ENCODE measurements at regions not wholly inside any gene's neighbourhood (a gene's known extent, or its start where the extent isn't known, plus 50 kb on each side); places are given as distances from the start of the nearest gene placed in this dataset.

DNA sequence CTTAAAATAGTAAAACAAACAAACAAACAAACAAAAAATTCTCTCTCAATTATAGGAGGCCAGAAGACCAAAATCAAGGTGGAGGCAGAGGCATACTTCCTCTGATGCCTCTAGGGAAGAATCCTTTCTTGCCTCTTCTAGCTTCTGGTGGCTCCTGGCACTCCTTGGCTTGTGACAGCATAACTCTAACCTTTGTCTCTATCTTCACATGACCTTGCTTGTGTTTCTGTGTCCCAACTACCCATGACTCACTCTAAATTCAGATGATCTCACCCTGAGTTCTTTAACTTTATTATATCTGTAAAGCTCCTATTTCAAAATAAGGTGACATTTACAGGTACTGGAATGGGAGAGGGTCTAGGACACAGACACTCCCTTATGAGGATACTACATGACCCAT is 88.3 kb upstream of the ANTXRL start:
- TF ChIP-seq, protein P1, sequence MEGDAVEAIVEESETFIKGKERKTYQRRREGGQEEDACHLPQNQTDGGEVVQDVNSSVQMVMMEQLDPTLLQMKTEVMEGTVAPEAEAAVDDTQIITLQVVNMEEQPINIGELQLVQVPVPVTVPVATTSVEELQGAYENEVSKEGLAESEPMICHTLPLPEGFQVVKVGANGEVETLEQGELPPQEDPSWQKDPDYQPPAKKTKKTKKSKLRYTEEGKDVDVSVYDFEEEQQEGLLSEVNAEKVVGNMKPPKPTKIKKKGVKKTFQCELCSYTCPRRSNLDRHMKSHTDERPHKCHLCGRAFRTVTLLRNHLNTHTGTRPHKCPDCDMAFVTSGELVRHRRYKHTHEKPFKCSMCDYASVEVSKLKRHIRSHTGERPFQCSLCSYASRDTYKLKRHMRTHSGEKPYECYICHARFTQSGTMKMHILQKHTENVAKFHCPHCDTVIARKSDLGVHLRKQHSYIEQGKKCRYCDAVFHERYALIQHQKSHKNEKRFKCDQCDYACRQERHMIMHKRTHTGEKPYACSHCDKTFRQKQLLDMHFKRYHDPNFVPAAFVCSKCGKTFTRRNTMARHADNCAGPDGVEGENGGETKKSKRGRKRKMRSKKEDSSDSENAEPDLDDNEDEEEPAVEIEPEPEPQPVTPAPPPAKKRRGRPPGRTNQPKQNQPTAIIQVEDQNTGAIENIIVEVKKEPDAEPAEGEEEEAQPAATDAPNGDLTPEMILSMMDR (IDR thresholded peaks at IDR 0.05; ENCODE audit: insufficient read depth, low read depth, low read length), result no peak
- TF ChIP-seq EZH2 (IDR thresholded peaks at IDR 0.05; ENCODE audit: insufficient read depth, low read length), result no peak
